RWPE2 (cell line): ENCODE measurements at regions not wholly inside any gene's neighbourhood (a gene's known extent, or its start where the extent isn't known, plus 50 kb on each side); places are given as distances from the start of the nearest gene placed in this dataset.
A peak's percentile ranks its signal among the peaks of the same experiment; 100 is the strongest.

ENCODE experiments used
- ATAC-seq: fragments of 200-7000 bp; cut with Tn5 transposase; 3 replicates; pipeline ENCODE4 v1.9.1; 2021; ENCODE audit warnings: low read depth
- DNase-seq: peaks from one replicate; pipeline ENCODE4 v3.0.0-alpha.2; 2020; ENCODE audit warnings: low spot score
- H3K27ac ChIP-seq: fragments of 450-650 bp; 2 replicates; pipeline ENCODE4 v1.5.1; 2017; ENCODE audit warnings: mild to moderate bottlenecking; ENCODE audit not compliant: poor library complexity, severe bottlenecking
- H3K27me3 ChIP-seq: fragments of 250-450 bp; sonication (Bioruptor Pico); 2 replicates; pipeline ENCODE4 v1.5.1; 2021; ENCODE audit warnings: mild to moderate bottlenecking, moderate library complexity; ENCODE audit not compliant: insufficient read depth, poor library complexity, severe bottlenecking
- H3K36me3 ChIP-seq: fragments of 250-450 bp; sonication (Bioruptor Pico); 2 replicates; pipeline ENCODE4 v1.5.1; 2020; ENCODE audit warnings: low read depth, mild to moderate bottlenecking, moderate library complexity
- H3K4me1 ChIP-seq: fragments of 250-450 bp; sonication (Bioruptor Pico); 2 replicates; pipeline ENCODE4 v1.5.1; 2021; ENCODE audit warnings: mild to moderate bottlenecking, moderate library complexity; ENCODE audit not compliant: insufficient read depth, poor library complexity, severe bottlenecking
- H3K4me3 ChIP-seq: fragments of 250-450 bp; sonication (Bioruptor Pico); 2 replicates; pipeline ENCODE4 v1.5.1; 2021; ENCODE audit warnings: mild to moderate bottlenecking, moderate library complexity; ENCODE audit not compliant: severe bottlenecking
- H3K9me3 ChIP-seq: fragments of 250-450 bp; sonication (Bioruptor Pico); 2 replicates; pipeline ENCODE4 v1.5.1; 2021; ENCODE audit warnings: mild to moderate bottlenecking, moderate library complexity; ENCODE audit not compliant: severe bottlenecking
- TF ChIP-seq, protein P1 (sequence below): fragments of 450-650 bp; IDR thresholded peaks from one replicate; pipeline ENCODE4 v1.5.1; 2017; ENCODE audit warnings: mild to moderate bottlenecking, moderate library complexity; ENCODE audit not compliant: poor library complexity, severe bottlenecking

DNA sequence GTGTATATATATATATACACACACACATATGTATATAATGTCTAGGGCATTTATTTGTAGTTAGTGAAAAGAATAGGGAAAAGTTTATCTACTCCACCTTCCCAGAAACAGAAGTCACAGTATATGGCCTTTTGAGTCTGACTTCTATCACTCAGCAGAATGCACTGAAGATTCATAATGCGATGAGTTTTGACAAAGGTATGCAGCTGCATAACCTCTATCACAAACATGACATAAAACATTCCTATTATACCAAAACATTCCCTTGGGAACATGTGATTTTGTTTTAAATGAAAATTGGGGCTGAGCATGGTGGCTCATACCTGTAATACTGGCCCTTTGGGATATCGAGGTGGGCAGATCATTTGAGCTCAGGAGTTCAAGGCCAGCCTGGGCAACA, 137.3 kb upstream of the EEPD1 start:
- no peaks in the 10 kb centered on the region for H3K27me3 ChIP-seq
- TF ChIP-seq, protein P1, sequence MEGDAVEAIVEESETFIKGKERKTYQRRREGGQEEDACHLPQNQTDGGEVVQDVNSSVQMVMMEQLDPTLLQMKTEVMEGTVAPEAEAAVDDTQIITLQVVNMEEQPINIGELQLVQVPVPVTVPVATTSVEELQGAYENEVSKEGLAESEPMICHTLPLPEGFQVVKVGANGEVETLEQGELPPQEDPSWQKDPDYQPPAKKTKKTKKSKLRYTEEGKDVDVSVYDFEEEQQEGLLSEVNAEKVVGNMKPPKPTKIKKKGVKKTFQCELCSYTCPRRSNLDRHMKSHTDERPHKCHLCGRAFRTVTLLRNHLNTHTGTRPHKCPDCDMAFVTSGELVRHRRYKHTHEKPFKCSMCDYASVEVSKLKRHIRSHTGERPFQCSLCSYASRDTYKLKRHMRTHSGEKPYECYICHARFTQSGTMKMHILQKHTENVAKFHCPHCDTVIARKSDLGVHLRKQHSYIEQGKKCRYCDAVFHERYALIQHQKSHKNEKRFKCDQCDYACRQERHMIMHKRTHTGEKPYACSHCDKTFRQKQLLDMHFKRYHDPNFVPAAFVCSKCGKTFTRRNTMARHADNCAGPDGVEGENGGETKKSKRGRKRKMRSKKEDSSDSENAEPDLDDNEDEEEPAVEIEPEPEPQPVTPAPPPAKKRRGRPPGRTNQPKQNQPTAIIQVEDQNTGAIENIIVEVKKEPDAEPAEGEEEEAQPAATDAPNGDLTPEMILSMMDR = no peak
- H3K4me1 ChIP-seq = no peaks in the 10 kb centered on the region
- ATAC-seq (peak; percentile 86), DNase-seq (no peak)
- H3K27ac ChIP-seq = no peak overlapping the region
- H3K4me3 ChIP-seq = no peak overlapping the region
- no peaks in the 10 kb centered on the region for H3K36me3 ChIP-seq
- no peaks in the 10 kb centered on the region for H3K9me3 ChIP-seq

DNA sequence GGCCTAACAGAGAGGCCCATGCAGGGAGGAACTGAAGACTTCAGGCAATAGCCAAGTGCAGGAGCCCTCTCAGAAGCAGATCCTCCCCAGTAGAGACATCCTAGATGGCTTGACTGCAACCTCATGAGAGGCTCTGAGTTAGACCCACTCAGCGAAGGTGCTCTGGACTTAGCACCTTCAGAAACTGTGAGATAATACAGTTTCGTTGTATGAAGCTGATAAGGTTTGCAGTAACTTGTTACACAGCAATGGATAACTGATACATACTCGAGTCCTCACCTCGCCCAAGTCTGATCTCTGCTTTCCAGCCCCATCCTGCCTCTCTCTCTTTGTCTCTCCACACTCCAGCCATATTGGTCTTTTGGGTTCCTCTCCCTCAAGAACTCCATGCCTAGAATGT, 136.4 kb upstream of the EEPD1 start:
- no peaks in the 10 kb centered on the region for H3K9me3 ChIP-seq
- H3K27me3 ChIP-seq = no peaks in the 10 kb centered on the region
- DNase-seq (no peak), ATAC-seq (no peak)
- TF ChIP-seq, protein P1 = no peak
- no peak overlapping the region for H3K4me3 ChIP-seq
- H3K27ac ChIP-seq = no peak overlapping the region
- no peaks in the 10 kb centered on the region for H3K4me1 ChIP-seq
- no peaks in the 10 kb centered on the region for H3K36me3 ChIP-seq

DNA sequence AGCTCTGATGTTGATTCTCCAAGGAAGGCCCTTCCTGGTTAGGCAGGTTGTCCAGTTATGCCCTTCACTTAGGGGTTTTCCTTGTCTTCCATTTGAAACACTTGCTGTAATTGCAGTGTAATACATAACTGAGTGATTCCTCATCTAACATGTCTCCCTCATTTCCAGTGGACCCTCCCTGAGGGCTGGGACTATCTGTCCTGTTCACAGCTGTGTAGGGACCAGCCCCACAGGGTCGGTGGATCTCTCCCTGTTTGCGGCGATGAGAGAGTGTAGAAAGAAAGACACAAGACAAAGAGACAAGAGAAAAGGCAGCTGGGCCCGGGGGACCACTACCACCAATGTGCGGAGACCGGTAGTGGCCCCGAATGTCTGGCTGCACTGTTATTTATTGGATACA, 135.9 kb upstream of the EEPD1 start:
- ATAC-seq = no peak

DNA sequence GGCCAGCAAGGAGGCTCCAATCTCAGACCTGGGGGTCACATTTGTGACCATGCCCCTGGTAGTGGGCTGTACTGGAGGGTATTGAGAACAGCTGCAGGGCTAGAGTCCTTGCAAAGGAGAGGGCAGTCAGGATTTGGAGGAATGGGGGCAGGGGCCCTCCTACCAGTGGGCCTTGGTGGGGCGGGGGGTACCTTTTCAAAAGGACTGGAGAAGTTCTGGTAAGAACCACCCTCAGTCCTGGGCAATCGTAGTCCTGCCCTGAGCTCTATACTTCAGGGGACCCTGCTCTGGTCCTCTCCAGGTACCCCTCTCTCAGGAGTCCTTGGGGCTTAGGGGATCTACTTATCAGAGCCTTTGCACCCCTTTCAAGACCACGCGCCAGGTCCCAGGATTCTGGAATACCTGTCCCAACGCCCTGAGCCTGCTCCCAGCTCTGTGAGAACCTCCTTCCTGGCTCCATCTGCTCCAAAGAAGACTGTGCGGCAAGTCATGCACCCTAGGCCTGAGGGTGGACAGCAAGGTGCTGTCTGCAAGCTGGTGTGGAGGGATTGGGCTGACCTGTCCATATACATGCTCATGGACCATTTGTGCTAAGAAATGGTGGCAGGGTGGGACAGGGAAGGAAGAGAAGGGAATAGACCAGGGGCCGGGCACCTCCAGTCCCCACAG, 134.1 kb upstream of the EEPD1 start:
- Histone ChIP-seq H3K4me3 (no peak overlapping the region), H3K36me3 (no peaks in the 10 kb centered on the region), H3K27ac (no peak overlapping the region), H3K27me3 (no peaks in the 10 kb centered on the region), H3K4me1 (no peaks in the 10 kb centered on the region), H3K9me3 (no peaks in the 10 kb centered on the region)
- TF ChIP-seq, protein P1 = no peak
- no peak for DNase-seq
- no peak; the same call in 2 of the 3 replicates for ATAC-seq

More for the DNA sequence above, 135.9 kb upstream of the EEPD1 start:
- H3K27ac ChIP-seq = no peak overlapping the region
- no peak for DNase-seq
- no peaks in the 10 kb centered on the region for H3K9me3 ChIP-seq
- no peaks in the 10 kb centered on the region for H3K27me3 ChIP-seq
- H3K36me3 ChIP-seq = no peaks in the 10 kb centered on the region
- no peak overlapping the region for H3K4me3 ChIP-seq
- H3K4me1 ChIP-seq = no peaks in the 10 kb centered on the region
- TF ChIP-seq, protein P1 = no peak

DNA sequence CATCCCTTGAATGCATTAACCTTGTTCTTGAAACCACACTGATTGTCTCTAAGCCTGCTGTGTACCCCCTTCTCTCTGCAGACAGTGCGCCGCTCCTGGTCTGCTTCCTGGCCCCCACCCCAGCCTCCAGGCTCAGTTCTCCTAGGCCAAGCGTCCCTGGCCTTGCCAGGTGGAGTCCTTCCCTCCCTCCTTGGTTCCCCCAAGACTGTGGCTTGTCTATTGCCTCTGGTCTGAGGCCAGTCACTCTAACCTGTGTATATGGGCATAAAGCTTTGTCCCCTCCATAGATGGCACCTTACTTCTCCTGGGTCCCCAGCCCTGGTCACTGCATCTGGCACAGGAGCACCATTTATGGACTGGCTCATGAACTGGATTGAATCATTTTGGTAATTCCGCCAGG, 133.5 kb upstream of the EEPD1 start:
- Histone ChIP-seq H3K4me3 (no peak overlapping the region), H3K9me3 (no peaks in the 10 kb centered on the region), H3K4me1 (no peaks in the 10 kb centered on the region), H3K36me3 (no peaks in the 10 kb centered on the region), H3K27me3 (no peaks in the 10 kb centered on the region), H3K27ac (no peak overlapping the region)
- DNase-seq (no peak), ATAC-seq (no peak)
- TF ChIP-seq, protein P1 = no peak
